Neural cell (in vitro differentiated cells): ENCODE measurements at regions not wholly inside any gene's neighbourhood (a gene's known extent, or its start where the extent isn't known, plus 50 kb on each side); places are given as distances from the start of the nearest gene placed in this dataset.

ENCODE experiments used
- H2AFZ ChIP-seq: fragments of 200-600, 300-800 bp; sonication (generic), shearing (Covaris generic); 2 replicates; pipeline ENCODE4 v1.6.0; 2014; ENCODE audit warnings: low read depth, mild to moderate bottlenecking, antibody characterized with exemption, low read length, moderate library complexity
- H3F3A ChIP-seq: fragments of 200-600 bp; shearing (Covaris generic); 2 replicates; pipeline ENCODE4 v1.6.1; 2016; ENCODE audit warnings: mild to moderate bottlenecking, moderate library complexity, mixed read lengths, antibody characterized with exemption, low read length; ENCODE audit not compliant: insufficient read depth, poor library complexity, severe bottlenecking
- H3K27ac ChIP-seq: fragments of 200-600, 300-800 bp; sonication (generic), shearing (Covaris generic); 2 replicates; pipeline ENCODE4 v1.5.1; 2014; ENCODE audit warnings: mild to moderate bottlenecking, low read length, moderate library complexity
- H3K27me3 ChIP-seq: fragments of 300-800, 200-600 bp; sonication (generic), shearing (Covaris generic); 2 replicates; pipeline ENCODE4 v1.6.0; 2014; ENCODE audit warnings: mild to moderate bottlenecking, low read depth, low read length, moderate library complexity; ENCODE audit not compliant: insufficient read depth
- H3K36me3 ChIP-seq: fragments of 300-800, 200-600 bp; sonication (generic), shearing (Covaris generic); 2 replicates; pipeline ENCODE4 v1.5.1; 2014; ENCODE audit warnings: mild to moderate bottlenecking, antibody characterized with exemption, low read length, moderate library complexity; ENCODE audit not compliant: insufficient read depth
- H3K4me2 ChIP-seq: fragments of 300-800, 200-600 bp; sonication (generic), shearing (Covaris generic); 2 replicates; pipeline ENCODE4 v1.6.0; 2014; ENCODE audit warnings: mild to moderate bottlenecking, low read length
- H3K4me3 ChIP-seq: fragments of 300-800, 200-600 bp; sonication (generic), shearing (Covaris generic); 2 replicates; pipeline ENCODE4 v1.5.1; 2014; ENCODE audit warnings: mild to moderate bottlenecking, low read length, moderate library complexity
- H3K79me2 ChIP-seq: fragments of 200-600 bp; shearing (Covaris generic); replicated peaks from 2 replicates; pipeline ENCODE4 v1.6.0; 2014; ENCODE audit warnings: mild to moderate bottlenecking, low read length, moderate library complexity; ENCODE audit not compliant: insufficient read depth
- H3K9ac ChIP-seq: fragments of 300-800, 200-600 bp; sonication (generic), shearing (Covaris generic); 2 replicates; pipeline ENCODE4 v1.6.1; 2016; ENCODE audit warnings: mild to moderate bottlenecking, low read length, mixed read lengths
- H3K9me2 ChIP-seq: fragments of 200-600 bp; shearing (Covaris generic); 2 replicates; pipeline ENCODE4 v1.6.1; 2016; ENCODE audit warnings: mild to moderate bottlenecking, low read length, mixed read lengths; ENCODE audit not compliant: insufficient read depth
- H3K9me3 ChIP-seq: fragments of 200-600, 300-800 bp; sonication (generic), shearing (Covaris generic); 2 replicates; pipeline ENCODE4 v1.6.1; 2016; ENCODE audit warnings: mild to moderate bottlenecking, mixed run types, low read length, moderate library complexity, mixed read lengths
- H4K20me1 ChIP-seq: fragments of 200-600 bp; shearing (Covaris generic); 2 replicates; pipeline ENCODE4 v1.6.1; 2016; ENCODE audit warnings: mild to moderate bottlenecking, mixed run types; ENCODE audit not compliant: insufficient read depth
- CTCF ChIP-seq: fragments of 450-650 bp; IDR thresholded peaks from 2 replicates; pipeline ENCODE4 v1.5.1; 2014; ENCODE audit warnings: antibody characterized with exemption, mild to moderate bottlenecking, moderate library complexity; ENCODE audit not compliant: poor library complexity, severe bottlenecking
- EP300 ChIP-seq: fragments of 450-650 bp; conservative IDR thresholded peaks from 2 replicates; pipeline ENCODE4 v1.6.1; 2014; ENCODE audit warnings: antibody characterized with exemption, mild to moderate bottlenecking, moderate library complexity; ENCODE audit not compliant: poor library complexity, severe bottlenecking
- EZH2 ChIP-seq: fragments of 200-600, 300-800 bp; shearing (Covaris generic), sonication (generic); IDR thresholded peaks from 2 replicates; pipeline ENCODE4 v1.6.1; 2014; ENCODE audit warnings: antibody characterized with exemption, low read length, borderline replicate concordance, mild to moderate bottlenecking; ENCODE audit not compliant: insufficient read depth, poor library complexity, severe bottlenecking
- MXI1 ChIP-seq: fragments of 450-650 bp; conservative IDR thresholded peaks from 2 replicates; pipeline ENCODE4 v1.6.1; 2014; ENCODE audit warnings: antibody characterized with exemption, mild to moderate bottlenecking; ENCODE audit not compliant: poor library complexity, severe bottlenecking
- POLR2AphosphoS5 ChIP-seq: IDR thresholded peaks from 2 replicates; pipeline ENCODE4 v1.6.1; 2012
- RAD21 ChIP-seq: fragments of 450-650 bp; conservative IDR thresholded peaks from 2 replicates; pipeline ENCODE4 v1.6.1; 2014; ENCODE audit warnings: antibody characterized with exemption, mild to moderate bottlenecking, moderate library complexity
- REST ChIP-seq: IDR thresholded peaks from 2 replicates; pipeline ENCODE4 v1.6.1; 2012; ENCODE audit warnings: borderline replicate concordance
- SMC3 ChIP-seq: fragments of 450-650 bp; conservative IDR thresholded peaks from 2 replicates; pipeline ENCODE4 v1.6.1; 2014; ENCODE audit warnings: antibody characterized with exemption, mild to moderate bottlenecking, moderate library complexity; ENCODE audit not compliant: poor library complexity
- TAF1 ChIP-seq: IDR thresholded peaks from 2 replicates; pipeline ENCODE4 v1.6.1; 2012; ENCODE audit warnings: low read depth

- Histone ChIP-seq H3F3A (no peaks in the 10 kb centered on the region), H3K9ac (no peak overlapping the region), H3K9me3 (no peaks in the 10 kb centered on the region), H3K36me3 (no peaks in the 10 kb centered on the region), H3K9me2 (no peaks in the 10 kb centered on the region), H3K27ac (no peak overlapping the region), H3K27me3 (no peaks in the 10 kb centered on the region), H2AFZ (no peak overlapping the region), H3K79me2 (no peaks in the 10 kb centered on the region), H4K20me1 (no peaks in the 10 kb centered on the region), H3K4me3 (no peak overlapping the region), H3K4me2 (no peak overlapping the region)
- no peak for TF ChIP-seq MXI1
- TF ChIP-seq REST: no peak
- no peak for TF ChIP-seq TAF1
- no peak for TF ChIP-seq CTCF
- no peak for TF ChIP-seq SMC3
- no peak for TF ChIP-seq EZH2
- TF ChIP-seq POLR2AphosphoS5: no peak
- TF ChIP-seq EP300: no peak
- no peak for TF ChIP-seq RAD21
Observed at GRCh38 chr12:107521826-107522355, 163.7 kb upstream of the PWP1 start.

- no peak overlapping the region for H3K9ac ChIP-seq
- TF ChIP-seq RAD21 (no peak), SMC3 (no peak), EZH2 (no peak), CTCF (no peak), REST (no peak), MXI1 (no peak), TAF1 (no peak), POLR2AphosphoS5 (no peak), EP300 (no peak)
- H2AFZ ChIP-seq: no peak overlapping the region
- no peak overlapping the region for H3K4me3 ChIP-seq
- H3K9me3 ChIP-seq: no peaks in the 10 kb centered on the region
- H3K36me3 ChIP-seq: no peaks in the 10 kb centered on the region
- no peaks in the 10 kb centered on the region for H3K79me2 ChIP-seq
- no peak overlapping the region for H3K27ac ChIP-seq
- H4K20me1 ChIP-seq: no peaks in the 10 kb centered on the region
- no peaks in the 10 kb centered on the region for H3K9me2 ChIP-seq
- H3K4me2 ChIP-seq: no peak overlapping the region
- no peaks in the 10 kb centered on the region for H3K27me3 ChIP-seq
- no peaks in the 10 kb centered on the region for H3F3A ChIP-seq
Observed at GRCh38 chr12:107522692-107523477, 162.7 kb upstream of the PWP1 start.
